Keratinocyte (primary cell): ENCODE measurements at regions not wholly inside any gene's neighbourhood (a gene's known extent, or its start where the extent isn't known, plus 50 kb on each side); places are given as distances from the start of the nearest gene placed in this dataset.

Source experiments
- DNase-seq: peaks from one replicate; pipeline ENCODE4 v3.0.0-alpha.2; 2011; ENCODE audit warnings: low read depth, missing footprints, low spot score
- FAIRE-seq: peaks from 2 replicates; lab custom pipeline; 2011; peaks lifted over from hg19 to GRCh38; lab: Jason Lieb, UNC
- H2AFZ ChIP-seq: 2 replicates; pipeline ENCODE4 v1.6.0; 2012; ENCODE audit warnings: low read length, control low read depth, inconsistent platforms; ENCODE audit not compliant: control insufficient read depth
- H3K27ac ChIP-seq: 2 replicates; pipeline ENCODE4 v1.5.1; 2011; ENCODE audit warnings: low read length; ENCODE audit not compliant: control insufficient read depth, insufficient read depth
- H3K27me3 ChIP-seq: 3 replicates; pipeline ENCODE4 v1.6.0; 2011; ENCODE audit warnings: low read length; ENCODE audit not compliant: control insufficient read depth, insufficient read depth; ENCODE audit errors: extremely low read depth
- H3K36me3 ChIP-seq, 2 experiments: 2 replicates in 1 of 2; 3 replicates in 1 of 2; pipeline ENCODE4 v1.5.1; 2011; ENCODE audit warnings: low read length in 2 of 2, mild to moderate bottlenecking in 1 of 2; ENCODE audit not compliant: control insufficient read depth in 2 of 2, insufficient read depth in 2 of 2; ENCODE audit errors: extremely low read depth in 1 of 2
- H3K4me1 ChIP-seq: 3 replicates; pipeline ENCODE4 v1.5.1; 2011; ENCODE audit warnings: low read length; ENCODE audit not compliant: control insufficient read depth, insufficient read depth; ENCODE audit errors: extremely low read depth
- H3K4me2 ChIP-seq: 3 replicates; pipeline ENCODE4 v1.6.0; 2011; ENCODE audit warnings: low read depth, low read length; ENCODE audit not compliant: control insufficient read depth, insufficient read depth; ENCODE audit errors: extremely low read depth
- H3K4me3 ChIP-seq, 3 experiments: fragments of 200-600 bp in 1 of 3; sonication (generic) in 1 of 3; 2 replicates in 2 of 3; 3 replicates in 1 of 3; pipeline ENCODE4 v1.5.1; 2011 to 2016; ENCODE audit warnings: low read length in 3 of 3, mild to moderate bottlenecking in 3 of 3, control low read depth in 2 of 3, inconsistent platforms in 1 of 3, low read depth in 1 of 3, mixed read lengths in 1 of 3, mixed run types in 1 of 3, moderate library complexity in 1 of 3; ENCODE audit not compliant: control insufficient read depth in 2 of 3, insufficient read depth in 2 of 3; ENCODE audit errors: extremely low read depth in 1 of 3
- H3K79me2 ChIP-seq: 2 replicates; pipeline ENCODE4 v1.6.0; 2012; ENCODE audit warnings: low read length; ENCODE audit not compliant: control insufficient read depth, insufficient read depth
- H3K9ac ChIP-seq: 3 replicates; pipeline ENCODE4 v1.6.0; 2011; ENCODE audit warnings: low read length; ENCODE audit not compliant: control insufficient read depth, insufficient read depth; ENCODE audit errors: extremely low read depth
- H3K9me1 ChIP-seq: 3 replicates; pipeline ENCODE4 v1.6.0; 2011; ENCODE audit warnings: low read length; ENCODE audit not compliant: control insufficient read depth, insufficient read depth; ENCODE audit errors: extremely low read depth
- H3K9me3 ChIP-seq: 2 replicates; pipeline ENCODE4 v1.5.1; 2012; ENCODE audit warnings: low read depth, low read length; ENCODE audit not compliant: control insufficient read depth
- H4K20me1 ChIP-seq: 3 replicates; pipeline ENCODE4 v1.6.0; 2011; ENCODE audit warnings: low read length; ENCODE audit not compliant: control insufficient read depth, insufficient read depth; ENCODE audit errors: extremely low read depth
- EZH2 ChIP-seq: IDR thresholded peaks from one replicate; pipeline ENCODE4 v1.6.1; 2012; ENCODE audit warnings: inconsistent platforms, mild to moderate bottlenecking, low read length, moderate library complexity
- dilution Hi-C: fragments of 300-500 bp; cut with MboI; formaldehyde crosslinking; loops from one replicate; pipeline ENCODE4 v1.7.0; 2020; ENCODE audit warnings: low sequenced_read_pairs; ENCODE audit not compliant: extremely low pct_ligation_motif_present
- TF ChIP-seq, protein P1 (sequence below), 3 experiments: IDR thresholded peaks in 1 of 3; conservative IDR thresholded peaks in 1 of 3; optimal IDR thresholded peaks in 1 of 3; 2 replicates in 2 of 3; 3 replicates in 1 of 3; pipeline versions ENCODE3 to v1.5.1; 2011; ENCODE audit warnings: low read length in 3 of 3, mild to moderate bottlenecking in 3 of 3, moderate library complexity in 2 of 3, control low read depth in 1 of 3, inconsistent platforms in 1 of 3; ENCODE audit not compliant: insufficient read depth in 2 of 3; ENCODE audit errors: extremely low read depth in 1 of 3

DNA sequence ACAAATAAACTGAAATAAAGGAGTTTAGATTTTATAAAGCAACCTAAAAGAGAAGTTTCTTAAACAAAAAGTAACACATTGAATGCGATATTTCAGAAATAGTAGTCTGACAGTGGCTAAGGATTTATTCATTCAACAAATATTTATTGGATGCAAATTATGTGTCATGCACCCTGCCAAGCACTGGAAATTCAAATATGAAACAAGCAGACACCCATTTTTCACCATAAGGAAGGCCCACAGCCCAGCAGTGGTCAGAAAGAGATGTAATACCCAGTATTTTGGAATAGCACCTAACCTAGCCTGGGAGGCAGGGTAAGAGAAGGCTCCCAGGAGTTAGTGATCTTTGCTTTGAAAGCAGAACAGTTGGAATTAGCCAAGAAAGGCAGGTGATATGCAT, 855.1 kb upstream of the TENM3 start:
- H3K27ac ChIP-seq, result no peak overlapping the region
- no peak for FAIRE-seq
- H3K4me2 ChIP-seq, result no peak overlapping the region
- no peak overlapping the region for H3K4me3 ChIP-seq
- no peaks in the 10 kb centered on the region for H3K27me3 ChIP-seq
- DNase-seq, result no peak
- no peaks in the 10 kb centered on the region for H3K4me1 ChIP-seq
- H3K79me2 ChIP-seq, result no peaks in the 10 kb centered on the region
- H3K9me3 ChIP-seq, result no peaks in the 10 kb centered on the region
- H3K9me1 ChIP-seq, result no peaks in the 10 kb centered on the region
- dilution Hi-C loops, result no loop called here
- H4K20me1 ChIP-seq, result no peaks in the 10 kb centered on the region
- no peak overlapping the region for H3K9ac ChIP-seq
- H3K36me3 ChIP-seq, result no peaks in the 10 kb centered on the region
- no peak overlapping the region for H2AFZ ChIP-seq
- TF ChIP-seq, protein P1, sequence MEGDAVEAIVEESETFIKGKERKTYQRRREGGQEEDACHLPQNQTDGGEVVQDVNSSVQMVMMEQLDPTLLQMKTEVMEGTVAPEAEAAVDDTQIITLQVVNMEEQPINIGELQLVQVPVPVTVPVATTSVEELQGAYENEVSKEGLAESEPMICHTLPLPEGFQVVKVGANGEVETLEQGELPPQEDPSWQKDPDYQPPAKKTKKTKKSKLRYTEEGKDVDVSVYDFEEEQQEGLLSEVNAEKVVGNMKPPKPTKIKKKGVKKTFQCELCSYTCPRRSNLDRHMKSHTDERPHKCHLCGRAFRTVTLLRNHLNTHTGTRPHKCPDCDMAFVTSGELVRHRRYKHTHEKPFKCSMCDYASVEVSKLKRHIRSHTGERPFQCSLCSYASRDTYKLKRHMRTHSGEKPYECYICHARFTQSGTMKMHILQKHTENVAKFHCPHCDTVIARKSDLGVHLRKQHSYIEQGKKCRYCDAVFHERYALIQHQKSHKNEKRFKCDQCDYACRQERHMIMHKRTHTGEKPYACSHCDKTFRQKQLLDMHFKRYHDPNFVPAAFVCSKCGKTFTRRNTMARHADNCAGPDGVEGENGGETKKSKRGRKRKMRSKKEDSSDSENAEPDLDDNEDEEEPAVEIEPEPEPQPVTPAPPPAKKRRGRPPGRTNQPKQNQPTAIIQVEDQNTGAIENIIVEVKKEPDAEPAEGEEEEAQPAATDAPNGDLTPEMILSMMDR (optimal IDR thresholded peaks at IDR 0.05 in 1 of 3, IDR thresholded peaks at IDR 0.05 in 1 of 3, conservative IDR thresholded peaks at IDR 0.05 in 1 of 3; ENCODE audit: extremely low read depth in 1 of 3, insufficient read depth in 2 of 3, low read length in 3 of 3), result no peak
- no peak for TF ChIP-seq EZH2

DNA sequence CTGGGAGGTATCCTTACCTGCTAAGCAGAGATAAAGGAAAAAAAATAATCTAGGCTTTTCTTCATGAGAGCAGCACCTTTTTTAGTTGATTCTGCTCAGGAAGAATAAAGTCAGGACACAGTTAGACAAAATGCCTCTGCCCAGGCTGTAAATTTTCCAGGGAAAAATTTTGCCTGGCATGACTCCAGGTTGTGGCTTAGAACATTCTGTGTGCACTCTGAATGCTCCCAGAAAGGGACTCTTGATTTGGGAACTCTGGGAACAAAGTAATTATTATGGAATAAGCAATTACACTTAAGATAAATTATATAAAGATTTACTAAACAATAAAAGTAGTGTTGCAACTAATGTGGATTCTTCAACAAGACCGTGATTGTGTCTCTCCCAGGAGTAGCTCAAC, 826.2 kb upstream of the TENM3 start:
- no peak for DNase-seq
- Histone ChIP-seq H3K9me1 (no peaks in the 10 kb centered on the region), H3K9ac (no peak overlapping the region), H4K20me1 (no peaks in the 10 kb centered on the region), H3K4me2 (no peak overlapping the region), H3K4me1 (no peaks in the 10 kb centered on the region), H3K27ac (no peak overlapping the region), H2AFZ (no peak overlapping the region), H3K27me3 (no peaks in the 10 kb centered on the region), H3K36me3 (no peaks in the 10 kb centered on the region), H3K9me3 (no peaks in the 10 kb centered on the region), H3K79me2 (no peaks in the 10 kb centered on the region), H3K4me3 (no peak overlapping the region)
- dilution Hi-C loops, result no loop called here
- no peak for FAIRE-seq
- no peak for TF ChIP-seq EZH2
- TF ChIP-seq, protein P1 (optimal IDR thresholded peaks at IDR 0.05 in 1 of 3, IDR thresholded peaks at IDR 0.05 in 1 of 3, conservative IDR thresholded peaks at IDR 0.05 in 1 of 3; ENCODE audit: extremely low read depth in 1 of 3, insufficient read depth in 2 of 3, low read length in 3 of 3), result no peak
